Ascending aorta (tissue), 2 donors: ENCODE measurements at regions not wholly inside any gene's neighbourhood (a gene's known extent, or its start where the extent isn't known, plus 50 kb on each side); places are given as distances from the start of the nearest gene placed in this dataset.

Experiments
- DNase-seq, 2 donors: peaks; one replicate each; pipeline ENCODE4 v3.0.0-alpha.2; 2019; ENCODE audit warnings: low spot score in 2 of 2
- H3K27ac ChIP-seq, 2 donors: fragments of 200-600 bp; sonication (generic); one replicate each; pipeline ENCODE4 v1.5.1; 2016 to 2017; ENCODE audit warnings: mild to moderate bottlenecking in 1 of 2
- H3K27me3 ChIP-seq: fragments of 200-600 bp; sonication (generic); one replicate; pipeline ENCODE4 v1.5.1; 2017
- H3K36me3 ChIP-seq, 2 donors: fragments of 200-600 bp; sonication (generic); one replicate each; pipeline ENCODE4 v1.5.1; 2016
- H3K4me1 ChIP-seq, 2 donors: fragments of 200-600 bp; sonication (generic); one replicate each; pipeline ENCODE4 v1.5.1; 2016 to 2017; ENCODE audit warnings: mild to moderate bottlenecking in 1 of 2
- H3K4me3 ChIP-seq, 2 donors: fragments of 200-600 bp; sonication (generic); one replicate each; pipeline ENCODE4 v1.5.1; 2016 to 2017; ENCODE audit warnings: mild to moderate bottlenecking in 1 of 2
- H3K9me3 ChIP-seq, 2 donors: fragments of 200-600 bp; sonication (generic); one replicate each; pipeline ENCODE4 v1.5.1; 2016
- CTCF ChIP-seq, 3 experiments: fragments of 200-600 bp in 2 of 3; fragments of 450-650 bp in 1 of 3; sonication (generic) in 2 of 3; IDR thresholded peaks; one replicate each; pipeline ENCODE4 v1.5.1; 2016 to 2019; ENCODE audit warnings: antibody characterized with exemption in 3 of 3, mild to moderate bottlenecking in 1 of 3, moderate library complexity in 1 of 3
- intact Hi-C: fragments of 100-400 bp; cut with DNase I; formaldehyde crosslinking; loops from one replicate; pipeline ENCODE4 v1.15.1; 2023

DNA sequence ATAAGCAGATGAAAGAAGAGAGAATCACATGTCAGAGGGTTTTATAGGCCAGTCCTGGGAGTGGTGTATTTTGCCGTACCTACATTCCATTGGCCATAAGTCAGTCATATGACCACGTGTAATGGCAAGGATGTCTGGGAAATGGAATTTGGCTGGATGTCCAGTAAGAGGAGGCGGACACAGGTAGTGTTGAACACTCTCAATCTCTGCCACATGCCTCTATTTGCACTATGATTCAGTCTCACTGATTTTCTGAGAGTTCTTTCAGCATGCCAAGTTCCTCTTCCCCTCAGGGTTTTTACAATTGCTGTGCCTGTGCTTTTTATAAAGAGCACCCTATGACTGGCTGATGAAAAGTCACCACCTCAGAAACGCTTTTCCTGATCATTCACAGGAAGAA lies 164.2 kb upstream of the GPR101 start:
- intact Hi-C loops, result no loop called here
- no peak for DNase-seq
- no peak for TF ChIP-seq CTCF (IDR thresholded peaks at IDR 0.05)
- H3K4me3 ChIP-seq, result no peak overlapping the region
- no peaks in the 10 kb centered on the region for H3K9me3 ChIP-seq
- no peaks in the 10 kb centered on the region for H3K36me3 ChIP-seq
- H3K4me1 ChIP-seq, result no peaks in the 10 kb centered on the region
- no peaks in the 10 kb centered on the region for H3K27me3 ChIP-seq
- no peak overlapping the region for H3K27ac ChIP-seq

DNA sequence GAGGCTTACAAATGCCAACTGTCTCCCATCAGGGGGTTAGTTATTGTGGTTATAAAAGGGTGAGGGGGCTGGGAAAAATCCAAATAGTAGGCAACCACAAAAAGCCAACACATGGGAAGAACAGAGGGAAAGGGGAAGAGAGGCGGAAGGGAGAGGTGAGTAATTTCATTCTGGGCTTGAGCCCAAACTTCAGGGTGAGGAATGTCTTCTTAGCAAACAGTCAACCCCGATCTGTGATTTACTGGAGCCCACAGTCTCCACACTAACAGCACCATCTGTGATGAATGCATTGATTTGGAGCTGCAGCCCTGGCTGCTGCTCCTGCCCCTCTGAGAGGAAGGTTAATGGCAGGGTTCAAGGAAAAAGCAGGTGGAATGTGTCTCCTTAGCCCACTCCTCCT lies 162.2 kb upstream of the GPR101 start:
- Histone ChIP-seq H3K4me3 (no peak overlapping the region), H3K9me3 (no peaks in the 10 kb centered on the region), H3K36me3 (no peaks in the 10 kb centered on the region), H3K27ac (no peak overlapping the region), H3K4me1 (no peaks in the 10 kb centered on the region), H3K27me3 (no peaks in the 10 kb centered on the region)
- DNase-seq, result no peak
- intact Hi-C loops, result no loop called here
- TF ChIP-seq CTCF (IDR thresholded peaks at IDR 0.05), result no peak

DNA sequence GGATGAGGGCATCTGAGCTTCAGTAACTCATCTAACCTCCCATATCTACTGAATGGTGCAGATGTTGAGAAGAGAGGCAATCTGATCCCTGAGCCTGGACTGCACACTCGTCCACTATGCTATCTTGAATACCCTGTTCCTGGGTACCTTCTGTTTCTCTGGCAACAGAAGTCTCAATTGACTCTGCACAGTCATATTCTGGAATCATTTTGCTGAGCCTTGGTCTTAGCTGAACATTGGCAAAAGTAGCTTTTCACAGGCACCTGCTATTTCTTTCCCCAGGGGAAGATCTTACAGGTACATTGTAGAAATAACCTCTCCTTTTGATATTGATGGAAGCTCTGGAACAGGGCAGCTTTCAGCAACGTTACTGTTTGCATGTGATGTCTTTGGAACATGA lies 161.5 kb upstream of the GPR101 start:
- H3K4me3 ChIP-seq, result no peak overlapping the region
- H3K27ac ChIP-seq, result no peak overlapping the region
- no peaks in the 10 kb centered on the region for H3K9me3 ChIP-seq
- intact Hi-C loops, result no loop called here
- H3K36me3 ChIP-seq, result no peaks in the 10 kb centered on the region
- DNase-seq, result no peak
- TF ChIP-seq CTCF (IDR thresholded peaks at IDR 0.05), result no peak
- no peaks in the 10 kb centered on the region for H3K4me1 ChIP-seq
- no peaks in the 10 kb centered on the region for H3K27me3 ChIP-seq

- Histone ChIP-seq H3K36me3 (no peaks in the 10 kb centered on the region), H3K27ac (no peak overlapping the region), H3K4me1 (no peaks in the 10 kb centered on the region), H3K9me3 (peaks cover 0 to 6% of the 10 kb centered on the region in 2 donors), H3K4me3 (no peak overlapping the region), H3K27me3 (no peaks in the 10 kb centered on the region)
- TF ChIP-seq CTCF (IDR thresholded peaks at IDR 0.05), result peak in 1 of 3 experiments; percentile 7
- intact Hi-C loops, result no loop called here
- no peak for DNase-seq
Measured at GRCh38 chrX:137194164-137194563, 160.4 kb upstream of the GPR101 start.

DNA sequence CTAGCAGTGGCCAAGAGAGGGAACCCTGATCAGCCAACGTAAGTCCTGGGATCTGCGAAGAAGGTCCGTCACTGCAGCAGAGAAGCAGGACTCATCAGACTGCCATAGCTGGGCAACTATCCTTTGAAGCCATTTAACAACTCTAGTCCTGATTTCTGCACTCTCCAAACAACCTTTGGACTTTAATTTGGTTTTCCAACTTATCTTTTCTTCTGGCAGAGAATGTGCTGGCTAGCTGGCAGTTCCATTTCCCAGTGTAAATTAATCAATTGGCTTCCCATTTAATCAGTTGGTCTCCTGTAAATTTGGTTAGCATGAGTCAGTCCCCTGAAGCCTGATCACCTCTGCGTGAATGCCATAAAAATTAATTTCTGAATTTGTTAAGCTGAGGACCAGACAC lies 153.7 kb upstream of the GPR101 start:
- no peaks in the 10 kb centered on the region for H3K36me3 ChIP-seq
- intact Hi-C loops, result no loop called here
- TF ChIP-seq CTCF (IDR thresholded peaks at IDR 0.05), result no peak

DNA sequence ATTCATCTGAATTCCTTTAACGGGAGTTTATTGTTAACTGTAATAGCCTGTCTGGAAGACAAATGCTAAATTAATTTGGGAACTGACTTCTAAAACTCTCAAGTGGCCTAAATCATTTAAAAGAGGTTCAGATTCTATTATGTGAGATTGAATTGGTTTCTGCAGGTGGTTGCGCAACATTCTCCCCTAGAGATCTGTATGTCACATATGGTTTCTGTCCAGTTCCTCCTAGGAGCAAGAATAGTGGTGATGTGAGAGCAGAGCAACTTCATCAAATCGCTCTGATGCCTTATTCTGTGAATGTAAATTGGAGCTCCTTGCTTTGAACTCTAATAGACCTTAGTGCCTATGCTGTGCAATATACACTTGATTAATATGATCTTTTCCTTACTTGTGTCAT lies 144.6 kb upstream of the GPR101 start:
- DNase-seq, result no peak
- intact Hi-C loops, result no loop called here
- H3K36me3 ChIP-seq, result no peaks in the 10 kb centered on the region
- no peaks in the 10 kb centered on the region for H3K27me3 ChIP-seq
- TF ChIP-seq CTCF (IDR thresholded peaks at IDR 0.05), result no peak
- no peak overlapping the region for H3K27ac ChIP-seq
- H3K9me3 ChIP-seq, result peaks cover 0 to 6% of the 10 kb centered on the region in 2 donors
- no peaks in the 10 kb centered on the region for H3K4me1 ChIP-seq
- no peak overlapping the region for H3K4me3 ChIP-seq

More for the DNA sequence above, 153.7 kb upstream of the GPR101 start:
- Histone ChIP-seq H3K9me3 (peaks cover 0 to 6% of the 10 kb centered on the region in 2 donors), H3K4me1 (no peaks in the 10 kb centered on the region), H3K27ac (no peak overlapping the region), H3K4me3 (no peak overlapping the region), H3K27me3 (no peaks in the 10 kb centered on the region)
- DNase-seq, result no peak
